H1 (cell line): ENCODE measurements at regions not wholly inside any gene's neighbourhood (a gene's known extent, or its start where the extent isn't known, plus 50 kb on each side); places are given as distances from the start of the nearest gene placed in this dataset.

Experiments
- CTCF ChIA-PET: fragments of 300-600 bp; sonication (Branson Sonifier 250); formaldehyde crosslinking; loops from one replicate; lab custom pipeline; 2021; ENCODE audit not compliant: partially characterized antibody; lab: Charles Lee
- POLR2A ChIA-PET: fragments of 300-600 bp; sonication (Branson Sonifier 250); formaldehyde crosslinking; loops from one replicate; lab custom pipeline; 2021; ENCODE audit warnings: inconsistent platforms; ENCODE audit not compliant: partially characterized antibody; lab: Charles Lee
- DNase-seq, 2 experiments: peaks; one replicate each; pipeline versions ENCODE4 v3.0.0 to v3.0.0-alpha.2; 2010 to 2022; ENCODE audit warnings: low spot score in 2 of 2, low read depth in 1 of 2, mixed read lengths in 1 of 2
- FAIRE-seq: peaks from 2 replicates; lab custom pipeline; 2011; peaks lifted over from hg19 to GRCh38; lab: Jason Lieb, UNC
- H2AFZ ChIP-seq: 2 replicates; pipeline ENCODE4 v1.8.1; 2012; ENCODE audit warnings: low read length, inconsistent platforms
- H2AK5ac ChIP-seq: 2 replicates; pipeline ENCODE4 v1.6.1; 2013; ENCODE audit warnings: low read depth, low read length
- H2BK120ac ChIP-seq: replicated peaks from 2 replicates; pipeline ENCODE3; 2013; ENCODE audit warnings: low read depth, low read length, inconsistent platforms
- H2BK12ac ChIP-seq: 2 replicates; pipeline ENCODE4 v1.6.1; 2013; ENCODE audit warnings: low read depth, low read length
- H2BK15ac ChIP-seq: 2 replicates; pipeline ENCODE4 v1.6.1; 2013; ENCODE audit warnings: low read length
- H2BK20ac ChIP-seq: 2 replicates; pipeline ENCODE4 v1.6.1; 2013; ENCODE audit warnings: low read length
- H2BK5ac ChIP-seq: 2 replicates; pipeline ENCODE4 v1.6.1; 2013; ENCODE audit warnings: low read depth, low read length
- H3K14ac ChIP-seq: 2 replicates; pipeline ENCODE4 v1.6.1; 2013; ENCODE audit warnings: inconsistent platforms; ENCODE audit not compliant: insufficient read length
- H3K18ac ChIP-seq: 2 replicates; pipeline ENCODE4 v1.6.1; 2013; ENCODE audit warnings: low read length; ENCODE audit errors: extremely low read depth
- H3K23ac ChIP-seq: 2 replicates; pipeline ENCODE4 v1.6.1; 2013; ENCODE audit warnings: inconsistent platforms; ENCODE audit not compliant: insufficient read length
- H3K23me2 ChIP-seq: 2 replicates; pipeline ENCODE4 v1.6.1; 2013; ENCODE audit warnings: low read depth, low read length
- H3K27ac ChIP-seq: 2 replicates; pipeline ENCODE4 v1.6.1; 2011; ENCODE audit warnings: low read depth, low read length, inconsistent platforms
- H3K27me3 ChIP-seq, 4 experiments: replicated peaks in 1 of 4; 1 replicate in 1 of 4; 2 replicates in 3 of 4; pipeline versions ENCODE4 v1.6.1 to v1.8.1; 2011 to 2013; ENCODE audit warnings: low read length in 3 of 4, mild to moderate bottlenecking in 3 of 4, inconsistent platforms in 2 of 4, mixed read lengths in 2 of 4, moderate library complexity in 1 of 4; ENCODE audit not compliant: control insufficient read depth in 3 of 4, insufficient read depth in 3 of 4; ENCODE audit errors: extremely low read depth in 1 of 4
- H3K36me3 ChIP-seq, 4 experiments: 2 replicates each; pipeline versions ENCODE4 v1.6.1 to v1.8.1; 2011 to 2013; ENCODE audit warnings: mild to moderate bottlenecking in 4 of 4, low read length in 3 of 4, moderate library complexity in 2 of 4, control low read depth in 1 of 4, inconsistent platforms in 1 of 4; ENCODE audit not compliant: insufficient read depth in 4 of 4, control insufficient read depth in 2 of 4
- H3K4ac ChIP-seq: replicated peaks from 2 replicates; pipeline ENCODE3; 2013; ENCODE audit warnings: low read length, low read depth, mixed read lengths, inconsistent platforms; ENCODE audit not compliant: insufficient read length
- H3K4me1 ChIP-seq, 4 experiments: replicated peaks in 1 of 4; 1 replicate in 1 of 4; 2 replicates in 3 of 4; pipeline versions ENCODE4 v1.6.1 to v1.8.1; 2011 to 2013; ENCODE audit warnings: low read length in 3 of 4, inconsistent platforms in 2 of 4, mixed read lengths in 1 of 4; ENCODE audit not compliant: insufficient read depth in 4 of 4, control insufficient read depth in 3 of 4
- H3K4me2 ChIP-seq, 2 experiments: 2 replicates each; pipeline versions ENCODE4 v1.6.1 to v1.8.1; 2011 to 2013; ENCODE audit warnings: low read depth in 2 of 2, low read length in 2 of 2, control low read depth in 1 of 2, inconsistent platforms in 1 of 2, mild to moderate bottlenecking in 1 of 2; ENCODE audit not compliant: insufficient read depth in 1 of 2
- H3K4me3 ChIP-seq, 4 experiments: fragments of 200-600, 300-600 bp in 1 of 4; sonication (generic), shearing (Covaris generic), sonication (Bioruptor Twin) in 1 of 4; 2 replicates each; pipeline versions ENCODE4 v1.5.1 to v1.8.1; 2011 to 2016; ENCODE audit warnings: low read length in 4 of 4, low read depth in 3 of 4, control low read depth in 2 of 4, inconsistent platforms in 2 of 4, mild to moderate bottlenecking in 2 of 4, mixed read lengths in 1 of 4, moderate library complexity in 1 of 4; ENCODE audit not compliant: insufficient read depth in 2 of 4; ENCODE audit errors: extremely low read depth in 1 of 4
- H3K56ac ChIP-seq: replicated peaks from 2 replicates; pipeline ENCODE3; 2013; ENCODE audit warnings: low read depth, mild to moderate bottlenecking, mixed read lengths, low read length, inconsistent platforms; ENCODE audit not compliant: insufficient read length
- H3K79me1 ChIP-seq: 2 replicates; pipeline ENCODE4 v1.6.1; 2013; ENCODE audit warnings: low read depth, low read length, control low read depth
- H3K79me2 ChIP-seq, 2 experiments: 2 replicates each; pipeline versions ENCODE4 v1.6.1 to v1.8.1; 2012 to 2013; ENCODE audit warnings: low read length in 2 of 2, mild to moderate bottlenecking in 2 of 2, inconsistent platforms in 1 of 2; ENCODE audit not compliant: insufficient read depth in 2 of 2, control insufficient read depth in 1 of 2
- H3K9ac ChIP-seq, 4 experiments: replicated peaks in 1 of 4; 1 replicate in 1 of 4; 2 replicates in 3 of 4; pipeline versions ENCODE4 v1.6.1 to v1.8.1; 2011 to 2013; ENCODE audit warnings: low read depth in 3 of 4, low read length in 3 of 4, control low read depth in 2 of 4, mild to moderate bottlenecking in 2 of 4, moderate library complexity in 2 of 4, inconsistent platforms in 1 of 4; ENCODE audit errors: extremely low read depth in 1 of 4
- H3K9me3 ChIP-seq, 2 experiments: 2 replicates each; pipeline versions ENCODE4 v1.6.1 to v1.8.1; 2012 to 2013; ENCODE audit warnings: mild to moderate bottlenecking in 2 of 2, moderate library complexity in 2 of 2, control low read depth in 1 of 2, inconsistent platforms in 1 of 2, low read depth in 1 of 2, low read length in 1 of 2, mixed read lengths in 1 of 2; ENCODE audit not compliant: insufficient read depth in 2 of 2
- H4K20me1 ChIP-seq, 2 experiments: replicated peaks in 1 of 2; 2 replicates each; pipeline versions ENCODE3 to v1.8.1; 2011 to 2013; ENCODE audit warnings: inconsistent platforms in 2 of 2, low read length in 2 of 2, mild to moderate bottlenecking in 1 of 2; ENCODE audit not compliant: insufficient read depth in 2 of 2, control insufficient read depth in 1 of 2
- H4K5ac ChIP-seq: 2 replicates; pipeline ENCODE4 v1.6.1; 2013; ENCODE audit warnings: low read length, low read depth, mixed read lengths, inconsistent platforms; ENCODE audit not compliant: insufficient read length
- H4K8ac ChIP-seq: 2 replicates; pipeline ENCODE4 v1.8.0; 2013; ENCODE audit warnings: mild to moderate bottlenecking, moderate library complexity, low read length, inconsistent platforms; ENCODE audit not compliant: insufficient read depth; ENCODE audit errors: extremely low read depth
- H4K91ac ChIP-seq: replicated peaks from 2 replicates; pipeline ENCODE3; 2013; ENCODE audit warnings: low read length, mixed read lengths, inconsistent platforms; ENCODE audit not compliant: insufficient read length
- ATF3 ChIP-seq: IDR thresholded peaks from 2 replicates; pipeline ENCODE4 v1.6.1; 2011; ENCODE audit warnings: low read depth, mild to moderate bottlenecking, low read length; ENCODE audit not compliant: insufficient read depth
- BRCA1 ChIP-seq: IDR thresholded peaks from 2 replicates; pipeline ENCODE4 v1.6.1; 2012; ENCODE audit warnings: low read depth, low read length, improper control_type of control experiment
- CHD2 ChIP-seq: IDR thresholded peaks from 2 replicates; pipeline ENCODE4 v1.6.1; 2012; ENCODE audit warnings: low read length, improper control_type of control experiment
- EZH2 ChIP-seq: fragments of 200-600 bp; sonication (generic); IDR thresholded peaks from 2 replicates; pipeline ENCODE4 v1.7.1; 2012; ENCODE audit warnings: low read depth, mild to moderate bottlenecking, moderate library complexity, low read length, inconsistent platforms; ENCODE audit not compliant: severe bottlenecking
- GTF2F1 ChIP-seq: IDR thresholded peaks from 2 replicates; pipeline ENCODE4 v1.6.1; 2012; ENCODE audit warnings: low read depth, low read length, improper control_type of control experiment, borderline replicate concordance
- KDM1A ChIP-seq: fragments of 200-600, 300-600 bp; sonication (generic); IDR thresholded peaks from 2 replicates; pipeline ENCODE4 v1.7.1; 2016; ENCODE audit warnings: mild to moderate bottlenecking, low read length, borderline replicate concordance
- KDM4A ChIP-seq: IDR thresholded peaks from one replicate; pipeline ENCODE4 v1.7.1; 2012; ENCODE audit warnings: low read depth, mild to moderate bottlenecking, moderate library complexity, low read length, inconsistent platforms; ENCODE audit not compliant: severe bottlenecking
- MAFK ChIP-seq: IDR thresholded peaks from 2 replicates; pipeline ENCODE4 v1.6.1; 2012; ENCODE audit warnings: low read depth, mild to moderate bottlenecking, improper control_type of control experiment, low read length
- POLR2AphosphoS5 ChIP-seq: IDR thresholded peaks from 2 replicates; pipeline ENCODE4 v1.6.1; 2011; ENCODE audit warnings: low read depth, low read length
- RBBP5 ChIP-seq: IDR thresholded peaks from 2 replicates; pipeline ENCODE4 v1.7.1; 2012; ENCODE audit warnings: low read depth, mild to moderate bottlenecking, inconsistent platforms, low read length, moderate library complexity, borderline replicate concordance
- RFX5 ChIP-seq: IDR thresholded peaks from 2 replicates; pipeline ENCODE4 v1.6.1; 2011; ENCODE audit warnings: low read depth, low read length, improper control_type of control experiment, borderline replicate concordance
- TCF12 ChIP-seq: IDR thresholded peaks from 2 replicates; pipeline ENCODE4 v1.6.1; 2011; ENCODE audit warnings: low read depth, mild to moderate bottlenecking, low read length
- USF2 ChIP-seq: IDR thresholded peaks from 2 replicates; pipeline ENCODE4 v1.6.1; 2011; ENCODE audit warnings: low read length, improper control_type of control experiment
- ZNF274 ChIP-seq: IDR thresholded peaks from 2 replicates; pipeline ENCODE4 v1.7.0; 2012; ENCODE audit warnings: low read length, borderline replicate concordance; ENCODE audit errors: extremely low read depth
- WGBS, 2 experiments: shearing (Covaris generic) in 1 of 2; methylation state at CpG; one replicate each; pipeline versions ENCODE4 v1.1.6 to v1.1.7; 2013 to 2015; ENCODE audit warnings: low lambda C conversion rate in 2 of 2, mixed read lengths in 2 of 2, inconsistent platforms in 1 of 2, low coverage in 1 of 2, missing lambda C conversion rate in 1 of 2; ENCODE audit not compliant: insufficient replicate concordance in 2 of 2, insufficient coverage in 1 of 2, insufficient read length in 1 of 2; ENCODE audit errors: extremely low coverage in 1 of 2, missing lambda C conversion rate in 1 of 2; 5-methylcytosine and 5-hydroxymethylcytosine counted together

GRCh38 chr11:24286238-24286637 lies 210.6 kb upstream of the LUZP2 start:
- no peak overlapping the region for H3K23ac ChIP-seq
- no peak overlapping the region for H2BK20ac ChIP-seq
- no peaks in the 10 kb centered on the region for H3K27me3 ChIP-seq
- WGBS, 2 experiments, result 85% methylated on average over 3 of the region's 3 CpGs; no CpG with 5 or more reads in 1 of the 2 experiments
- no peak overlapping the region for H4K91ac ChIP-seq
- no peaks in the 10 kb centered on the region for H3K36me3 ChIP-seq
- no peak overlapping the region for H2BK120ac ChIP-seq
- no peak overlapping the region for H2BK5ac ChIP-seq
- DNase-seq (no peak), FAIRE-seq (no peak)
- no peak overlapping the region for H2AK5ac ChIP-seq
- H3K4me2 ChIP-seq, result no peak overlapping the region
- no peak overlapping the region for H3K4me3 ChIP-seq
- H2BK15ac ChIP-seq, result no peak overlapping the region
- no peak overlapping the region for H3K9ac ChIP-seq
- no peak overlapping the region for H3K14ac ChIP-seq
- no peaks in the 10 kb centered on the region for H3K23me2 ChIP-seq
- no peak overlapping the region for H3K56ac ChIP-seq
- no peaks in the 10 kb centered on the region for H3K9me3 ChIP-seq
- H4K20me1 ChIP-seq, result no peaks in the 10 kb centered on the region
- no peaks in the 10 kb centered on the region for H3K79me2 ChIP-seq
- no peaks in the 10 kb centered on the region for H3K79me1 ChIP-seq
- no peak overlapping the region for H2BK12ac ChIP-seq
- POLR2A ChIA-PET, result no interaction called here
- H3K4ac ChIP-seq, result no peak overlapping the region
- no peak overlapping the region for H3K27ac ChIP-seq
- no peak overlapping the region for H4K8ac ChIP-seq
- no peak overlapping the region for H2AFZ ChIP-seq
- no peaks in the 10 kb centered on the region for H3K4me1 ChIP-seq
- CTCF ChIA-PET, result interaction anchor here (0.9 kb wide), 1 partner anchor 1410 kb away, joined by 3 read pairs; no protein-coding TSS in a partner anchor
- no peak overlapping the region for H4K5ac ChIP-seq
- no peak overlapping the region for H3K18ac ChIP-seq
- TF ChIP-seq BRCA1 (no peak), KDM4A (no peak), RBBP5 (no peak), RFX5 (no peak), USF2 (no peak), ATF3 (no peak), POLR2AphosphoS5 (no peak), EZH2 (no peak), KDM1A (no peak), TCF12 (no peak), MAFK (no peak), ZNF274 (no peak), CHD2 (no peak), GTF2F1 (no peak)
